ENCODE measurements at regions not wholly inside any gene's neighbourhood (a gene's known extent, or its start where the extent isn't known, plus 50 kb on each side); places are given as distances from the start of the nearest gene placed in this dataset.

DNA sequence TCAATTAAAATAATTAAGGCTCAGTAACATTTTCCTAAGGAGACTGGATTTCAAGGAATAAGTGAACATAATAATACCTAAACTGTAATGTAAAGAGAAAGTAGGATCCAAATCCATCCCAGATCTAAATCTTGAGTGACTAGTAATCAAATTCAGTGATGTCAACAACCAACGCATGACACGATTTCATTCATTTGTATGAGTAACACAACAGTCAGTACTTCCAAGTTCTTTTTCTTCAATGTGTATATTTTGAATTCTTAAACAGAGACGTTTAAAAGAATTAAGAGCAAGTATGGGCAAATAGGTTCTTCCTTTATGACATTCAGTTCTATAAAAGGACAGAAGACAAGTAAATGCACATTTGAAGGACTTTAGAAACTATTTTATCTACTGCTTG, 104.3 kb upstream of the CNTN1 start:
- TF ChIP-seq POLR2A (IDR thresholded peaks at IDR 0.05): no peak
- TF ChIP-seq, protein P1, sequence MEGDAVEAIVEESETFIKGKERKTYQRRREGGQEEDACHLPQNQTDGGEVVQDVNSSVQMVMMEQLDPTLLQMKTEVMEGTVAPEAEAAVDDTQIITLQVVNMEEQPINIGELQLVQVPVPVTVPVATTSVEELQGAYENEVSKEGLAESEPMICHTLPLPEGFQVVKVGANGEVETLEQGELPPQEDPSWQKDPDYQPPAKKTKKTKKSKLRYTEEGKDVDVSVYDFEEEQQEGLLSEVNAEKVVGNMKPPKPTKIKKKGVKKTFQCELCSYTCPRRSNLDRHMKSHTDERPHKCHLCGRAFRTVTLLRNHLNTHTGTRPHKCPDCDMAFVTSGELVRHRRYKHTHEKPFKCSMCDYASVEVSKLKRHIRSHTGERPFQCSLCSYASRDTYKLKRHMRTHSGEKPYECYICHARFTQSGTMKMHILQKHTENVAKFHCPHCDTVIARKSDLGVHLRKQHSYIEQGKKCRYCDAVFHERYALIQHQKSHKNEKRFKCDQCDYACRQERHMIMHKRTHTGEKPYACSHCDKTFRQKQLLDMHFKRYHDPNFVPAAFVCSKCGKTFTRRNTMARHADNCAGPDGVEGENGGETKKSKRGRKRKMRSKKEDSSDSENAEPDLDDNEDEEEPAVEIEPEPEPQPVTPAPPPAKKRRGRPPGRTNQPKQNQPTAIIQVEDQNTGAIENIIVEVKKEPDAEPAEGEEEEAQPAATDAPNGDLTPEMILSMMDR (IDR thresholded peaks at IDR 0.05): no peak
